ENCODE measurements at regions not wholly inside any gene's neighbourhood (a gene's known extent, or its start where the extent isn't known, plus 50 kb on each side); places are given as distances from the start of the nearest gene placed in this dataset.

GRCh38 chr4:11120435-11120834, 308.3 kb downstream of the HS3ST1 start:
- TF ChIP-seq POLR2AphosphoS5 (IDR thresholded peaks at IDR 0.05; ENCODE audit: low read depth, low read length) (no peak), GABPA (IDR thresholded peaks at IDR 0.05; ENCODE audit: borderline replicate concordance, insufficient read depth, low read length) (no peak), CEBPB (IDR thresholded peaks at IDR 0.05; ENCODE audit: low read depth, low read length) (no peak), HDAC6 (IDR thresholded peaks at IDR 0.05; ENCODE audit: low read depth, low read length) (no peak), ZNF274 (IDR thresholded peaks at IDR 0.05; ENCODE audit: borderline replicate concordance, extremely low read depth, low read length) (no peak), CTCF (IDR thresholded peaks at IDR 0.05; ENCODE audit: control extremely low read depth in 1 of 3, insufficient read depth in 1 of 3, low read depth in 1 of 3, low read length in 3 of 3) (no peak), CHD1 (IDR thresholded peaks at IDR 0.05; ENCODE audit: low read depth, low read length) (no peak), POLR2A (IDR thresholded peaks at IDR 0.05; ENCODE audit: control extremely low read depth in 1 of 2, low read depth in 2 of 2, low read length in 2 of 2) (no peak), EZH2 (IDR thresholded peaks at IDR 0.05; ENCODE audit: low read depth, low read length, severe bottlenecking) (no peak), ASH2L (IDR thresholded peaks at IDR 0.05; ENCODE audit: low read length) (no peak), TBP (IDR thresholded peaks at IDR 0.05; ENCODE audit: low read depth, low read length) (no peak), EGR1 (IDR thresholded peaks at IDR 0.05; ENCODE audit: borderline replicate concordance, low read depth, low read length) (no peak), MAX (IDR thresholded peaks at IDR 0.05) (no peak), CHD2 (IDR thresholded peaks at IDR 0.05; ENCODE audit: low read length) (no peak)

Measured in H1 (cell line).